Prostate gland (tissue), 2 donors: ENCODE measurements at regions not wholly inside any gene's neighbourhood (a gene's known extent, or its start where the extent isn't known, plus 50 kb on each side); places are given as distances from the start of the nearest gene placed in this dataset.

Experiments used
- DNase-seq: peaks from one replicate; pipeline ENCODE4 v3.0.0-alpha.2; 2019; ENCODE audit warnings: low spot score
- H3K27ac ChIP-seq, 2 donors: fragments of 200-600 bp; sonication (generic); 2 replicates each; pipeline ENCODE4 v1.5.1; 2017 to 2019
- H3K27me3 ChIP-seq: fragments of 200-600 bp; sonication (generic); replicated peaks from 2 replicates; pipeline ENCODE4 v1.5.1; 2019; ENCODE audit not compliant: insufficient read depth
- H3K36me3 ChIP-seq, 2 donors: fragments of 200-600 bp; sonication (generic); 1 replicate in 1 of 2; 2 replicates in 1 of 2; pipeline versions ENCODE4 v1.5.1 to v1.8.1; 2017 to 2019
- H3K4me1 ChIP-seq: fragments of 200-600 bp; sonication (generic); replicated peaks from 2 replicates; pipeline ENCODE4 v1.5.1; 2019
- H3K4me3 ChIP-seq, 2 donors: fragments of 200-600 bp; sonication (generic); 2 replicates each; pipeline ENCODE4 v1.5.1; 2017 to 2019
- H3K9me3 ChIP-seq: fragments of 200-600 bp; sonication (generic); 2 replicates; pipeline ENCODE4 v1.5.1; 2017
- POLR2A ChIP-seq: fragments of 450-650 bp; IDR thresholded peaks from one replicate; pipeline ENCODE4 v1.6.1; 2016; ENCODE audit warnings: antibody characterized with exemption, mild to moderate bottlenecking
- POLR2AphosphoS5 ChIP-seq: sonication (generic); formaldehyde crosslinking; IDR thresholded peaks from one replicate; pipeline ENCODE4 v1.6.1; 2017; ENCODE audit warnings: antibody characterized with exemption
- WGBS: methylation state at CpG from one replicate; pipeline ENCODE4 v1.1.5; 2018; 5-methylcytosine and 5-hydroxymethylcytosine counted together
- intact Hi-C: fragments of 100-400 bp; cut with DNase I; formaldehyde crosslinking; loops from one replicate; pipeline ENCODE4 v1.14.2; 2022
- TF ChIP-seq, protein P1 (sequence below), 4 experiments: fragments of 200-600 bp in 2 of 4; fragments of 450-650 bp in 2 of 4; sonication (generic) in 2 of 4; IDR thresholded peaks; 1 replicate in 3 of 4; 2 replicates in 1 of 4; pipeline ENCODE4 v1.5.1; 2016 to 2019; ENCODE audit warnings: antibody characterized with exemption in 4 of 4, mild to moderate bottlenecking in 2 of 4, moderate library complexity in 2 of 4

DNA sequence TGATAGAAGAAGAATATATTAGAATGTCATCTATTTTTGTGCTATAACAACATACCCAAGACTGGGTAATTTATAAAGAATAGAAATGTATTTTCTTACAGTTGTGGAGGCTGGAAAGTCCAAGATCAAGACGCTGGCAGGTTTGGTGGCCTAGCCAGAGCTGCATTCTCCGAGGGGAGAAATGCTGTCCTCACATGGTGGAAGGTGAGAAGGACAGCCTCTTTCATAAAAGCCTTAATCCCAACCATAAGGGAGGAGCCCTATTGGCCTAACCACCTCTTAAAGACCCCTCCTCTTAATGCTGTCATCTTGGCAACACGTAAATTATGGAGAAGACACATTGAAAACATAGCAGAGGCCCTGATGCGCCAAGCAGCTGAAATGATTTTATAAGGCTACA is 60.1 kb upstream of the KAZN start:
- H3K4me1 ChIP-seq: no peaks in the 10 kb centered on the region
- 91% methylated on average over 4 of the region's 4 CpGs for WGBS
- DNase-seq: no peak
- H3K36me3 ChIP-seq: no peaks in the 10 kb centered on the region
- intact Hi-C loops: no loop called here
- H3K9me3 ChIP-seq: no peaks in the 10 kb centered on the region
- no peak for TF ChIP-seq POLR2AphosphoS5
- no peak for TF ChIP-seq POLR2A
- TF ChIP-seq, protein P1, sequence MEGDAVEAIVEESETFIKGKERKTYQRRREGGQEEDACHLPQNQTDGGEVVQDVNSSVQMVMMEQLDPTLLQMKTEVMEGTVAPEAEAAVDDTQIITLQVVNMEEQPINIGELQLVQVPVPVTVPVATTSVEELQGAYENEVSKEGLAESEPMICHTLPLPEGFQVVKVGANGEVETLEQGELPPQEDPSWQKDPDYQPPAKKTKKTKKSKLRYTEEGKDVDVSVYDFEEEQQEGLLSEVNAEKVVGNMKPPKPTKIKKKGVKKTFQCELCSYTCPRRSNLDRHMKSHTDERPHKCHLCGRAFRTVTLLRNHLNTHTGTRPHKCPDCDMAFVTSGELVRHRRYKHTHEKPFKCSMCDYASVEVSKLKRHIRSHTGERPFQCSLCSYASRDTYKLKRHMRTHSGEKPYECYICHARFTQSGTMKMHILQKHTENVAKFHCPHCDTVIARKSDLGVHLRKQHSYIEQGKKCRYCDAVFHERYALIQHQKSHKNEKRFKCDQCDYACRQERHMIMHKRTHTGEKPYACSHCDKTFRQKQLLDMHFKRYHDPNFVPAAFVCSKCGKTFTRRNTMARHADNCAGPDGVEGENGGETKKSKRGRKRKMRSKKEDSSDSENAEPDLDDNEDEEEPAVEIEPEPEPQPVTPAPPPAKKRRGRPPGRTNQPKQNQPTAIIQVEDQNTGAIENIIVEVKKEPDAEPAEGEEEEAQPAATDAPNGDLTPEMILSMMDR (IDR thresholded peaks at IDR 0.05): no peak
- no peak overlapping the region for H3K27ac ChIP-seq
- peaks cover 2% of the 10 kb centered on the region for H3K27me3 ChIP-seq
- H3K4me3 ChIP-seq: no peak overlapping the region

DNA sequence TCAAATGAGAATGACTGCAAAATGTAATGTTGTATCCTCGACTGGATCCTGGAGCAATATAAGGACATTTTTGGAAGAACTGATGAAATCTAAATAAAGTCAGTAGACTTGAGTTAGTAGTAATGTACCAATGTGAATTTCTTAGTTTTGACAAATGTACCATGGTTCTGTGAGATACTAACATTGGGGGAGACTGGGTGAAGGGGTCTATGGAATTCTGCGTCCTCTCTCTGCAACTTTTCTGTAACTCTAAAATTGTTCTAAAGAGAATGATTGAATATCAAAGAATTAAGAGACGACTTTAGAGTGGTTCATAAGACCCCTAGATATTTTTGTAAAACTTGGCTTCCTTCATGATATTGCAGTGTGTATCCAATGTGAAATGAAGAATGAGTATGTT is 59.2 kb upstream of the KAZN start:
- 93% methylated on average over 3 of the region's 3 CpGs for WGBS
- DNase-seq: no peak

DNA sequence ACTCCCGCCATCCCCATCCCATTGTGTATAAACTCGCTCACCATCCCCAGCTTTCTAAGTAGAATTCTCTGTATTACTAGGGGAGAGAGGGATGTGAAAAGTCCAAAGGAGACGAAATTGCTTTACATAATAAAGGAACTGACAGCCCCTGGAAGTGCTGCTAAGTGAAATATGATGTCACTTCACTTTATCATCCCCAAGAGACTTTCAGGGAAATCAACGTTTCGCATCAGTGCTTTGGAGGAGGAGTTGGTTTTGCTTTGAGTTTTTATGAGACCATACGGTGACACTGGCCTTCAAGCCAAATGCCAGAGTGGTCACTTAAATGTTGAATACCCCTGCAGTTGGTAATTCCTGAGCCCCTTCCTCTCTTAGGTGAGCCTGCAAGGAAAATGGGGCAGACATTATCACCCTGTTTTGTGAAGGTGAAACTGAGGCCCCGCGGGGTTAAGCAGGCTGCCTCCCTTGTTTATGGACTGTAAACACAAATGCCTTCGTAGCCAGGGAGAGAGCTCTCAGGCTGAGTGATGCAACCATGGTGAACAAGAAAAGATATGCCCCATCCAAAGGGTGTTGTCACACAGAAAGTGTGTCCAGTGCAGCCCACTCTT is 58.4 kb upstream of the KAZN start:
- no peak for DNase-seq
- Histone ChIP-seq H3K4me1 (no peaks in the 10 kb centered on the region), H3K27ac (no peak overlapping the region), H3K4me3 (no peak overlapping the region), H3K36me3 (no peaks in the 10 kb centered on the region), H3K9me3 (no peaks in the 10 kb centered on the region), H3K27me3 (peaks cover 2% of the 10 kb centered on the region)
- WGBS: 55% methylated on average over 9 of the region's 9 CpGs
- intact Hi-C loops: no loop called here
- TF ChIP-seq POLR2A: no peak
- no peak for TF ChIP-seq POLR2AphosphoS5
- TF ChIP-seq, protein P1 (IDR thresholded peaks at IDR 0.05): no peak

More for the DNA sequence above, 59.2 kb upstream of the KAZN start:
- H3K27ac ChIP-seq: no peak overlapping the region
- intact Hi-C loops: no loop called here
- no peak for TF ChIP-seq POLR2AphosphoS5
- no peak for TF ChIP-seq POLR2A
- TF ChIP-seq, protein P1 (IDR thresholded peaks at IDR 0.05): no peak
- peaks cover 2% of the 10 kb centered on the region for H3K27me3 ChIP-seq
- H3K4me1 ChIP-seq: no peaks in the 10 kb centered on the region
- H3K36me3 ChIP-seq: no peaks in the 10 kb centered on the region
- no peak overlapping the region for H3K4me3 ChIP-seq
- no peaks in the 10 kb centered on the region for H3K9me3 ChIP-seq

DNA sequence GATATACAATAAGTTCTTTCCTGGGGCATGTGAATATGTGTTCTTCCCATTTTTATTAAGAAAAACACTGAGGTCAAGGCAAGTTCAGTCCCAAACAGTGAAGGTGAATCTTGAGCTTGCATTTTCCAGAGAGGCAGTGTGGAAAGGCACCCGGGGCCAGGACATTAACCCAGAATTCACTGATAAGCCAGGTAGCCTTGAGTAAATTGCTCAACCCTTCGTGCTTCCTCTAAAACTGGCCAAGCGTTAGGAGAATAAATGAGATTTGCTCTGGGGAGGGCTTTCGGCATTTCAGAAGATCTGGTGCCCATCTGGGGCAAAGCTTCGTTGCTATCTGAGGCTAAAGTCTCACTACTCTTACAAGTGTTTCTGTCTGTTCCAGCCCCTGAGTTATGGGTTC is 57.1 kb upstream of the KAZN start:
- Histone ChIP-seq H3K27ac (no peak overlapping the region), H3K27me3 (peaks cover 2% of the 10 kb centered on the region), H3K4me3 (no peak overlapping the region), H3K4me1 (no peaks in the 10 kb centered on the region), H3K9me3 (no peaks in the 10 kb centered on the region), H3K36me3 (no peaks in the 10 kb centered on the region)
- WGBS: 78% methylated on average over 5 of the region's 5 CpGs
- intact Hi-C loops: no loop called here
- TF ChIP-seq POLR2A (no peak), POLR2AphosphoS5 (no peak)
- TF ChIP-seq, protein P1 (IDR thresholded peaks at IDR 0.05): no peak
- no peak for DNase-seq

DNA sequence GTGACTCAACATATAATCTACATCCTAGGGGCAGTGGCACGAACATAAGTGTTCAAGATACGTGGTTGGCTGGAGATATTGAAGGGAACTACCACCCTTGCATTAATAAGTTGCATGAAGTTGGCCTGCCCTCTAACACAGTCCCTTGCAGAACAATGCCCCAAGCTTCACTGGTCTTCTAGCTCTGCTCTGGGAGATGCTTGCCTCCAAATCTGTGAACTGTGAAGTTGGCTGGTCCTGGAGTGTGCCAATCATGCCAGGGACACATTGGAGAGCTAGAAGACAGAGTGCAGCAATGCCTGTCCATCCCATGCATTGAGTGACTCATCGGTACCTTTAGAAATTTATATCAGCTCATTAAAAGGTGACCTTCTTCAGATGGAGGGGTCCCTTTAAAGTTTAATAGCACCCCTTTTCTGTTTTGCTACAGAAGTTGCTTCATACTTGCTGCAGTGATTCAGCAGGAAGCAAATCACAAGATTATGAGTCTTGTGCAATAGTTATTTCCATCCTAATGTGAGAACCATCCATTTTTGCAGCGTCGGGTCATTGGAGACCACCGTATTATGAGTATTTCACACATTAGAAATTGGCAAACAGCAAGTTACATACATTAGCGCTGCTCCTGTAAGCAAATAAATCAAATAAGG is 55.2 kb upstream of the KAZN start:
- no peaks in the 10 kb centered on the region for H3K36me3 ChIP-seq
- H3K4me3 ChIP-seq: no peak overlapping the region
- no peak for DNase-seq
- 91% methylated on average over 7 of the region's 7 CpGs for WGBS
- TF ChIP-seq POLR2A (no peak), POLR2AphosphoS5 (no peak)
- TF ChIP-seq, protein P1 (IDR thresholded peaks at IDR 0.05): no peak
- no peaks in the 10 kb centered on the region for H3K4me1 ChIP-seq
- no peaks in the 10 kb centered on the region for H3K27me3 ChIP-seq
- intact Hi-C loops: no loop called here
- no peaks in the 10 kb centered on the region for H3K9me3 ChIP-seq
- no peak overlapping the region for H3K27ac ChIP-seq
